Skeletal muscle cell (primary cell): ENCODE measurements at regions not wholly inside any gene's neighbourhood (a gene's known extent, or its start where the extent isn't known, plus 50 kb on each side); places are given as distances from the start of the nearest gene placed in this dataset.
"Not testable (repeated sequence)": the region's sequence is repeated elsewhere in the genome, so short reads cannot be mapped to it uniquely, and the experiment has no call there.

Source experiments
- DNase-seq: peaks from one replicate; pipeline ENCODE4 v3.0.0-alpha.2; 2010; ENCODE audit warnings: low read depth
- H3K4me3 ChIP-seq: 2 replicates; pipeline ENCODE4 v1.5.1; 2011; ENCODE audit warnings: low read depth, mild to moderate bottlenecking, control low read depth, low read length, moderate library complexity

DNA sequence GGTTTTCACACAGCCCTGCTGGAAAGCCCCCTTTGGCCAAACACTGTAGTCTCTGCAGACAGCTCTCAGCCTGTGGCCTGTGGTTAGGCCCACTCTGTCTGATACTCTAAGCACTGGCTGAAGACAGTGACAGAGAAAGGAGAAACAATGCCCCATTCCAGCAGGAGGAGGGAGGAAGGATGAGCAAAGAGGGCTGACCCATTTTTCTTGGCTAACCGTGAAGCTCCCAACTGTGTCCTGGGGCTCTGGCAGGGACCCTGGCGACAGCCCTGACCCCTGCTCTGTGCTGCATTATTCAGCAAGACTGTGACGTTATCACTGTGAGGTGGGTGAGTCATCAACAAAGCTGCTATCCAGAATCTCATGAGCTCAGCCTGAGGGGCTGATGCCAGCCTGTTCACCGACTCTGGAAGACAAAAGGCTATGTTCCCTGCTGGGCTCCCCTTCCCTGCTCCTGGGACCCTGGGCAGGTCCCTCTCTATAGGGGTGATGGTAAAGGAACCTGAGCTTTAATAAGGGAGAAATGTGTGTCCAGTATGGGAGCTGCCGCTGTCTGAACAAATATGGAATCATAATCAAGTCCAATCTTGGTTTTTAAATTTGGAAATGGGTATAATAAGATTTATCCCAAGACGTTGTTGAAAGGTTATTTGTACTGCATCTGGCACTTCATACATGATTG lies 107.0 kb downstream of the RHOU start:
- DNase-seq = no peak
- H3K4me3 ChIP-seq = no peak overlapping the region

DNA sequence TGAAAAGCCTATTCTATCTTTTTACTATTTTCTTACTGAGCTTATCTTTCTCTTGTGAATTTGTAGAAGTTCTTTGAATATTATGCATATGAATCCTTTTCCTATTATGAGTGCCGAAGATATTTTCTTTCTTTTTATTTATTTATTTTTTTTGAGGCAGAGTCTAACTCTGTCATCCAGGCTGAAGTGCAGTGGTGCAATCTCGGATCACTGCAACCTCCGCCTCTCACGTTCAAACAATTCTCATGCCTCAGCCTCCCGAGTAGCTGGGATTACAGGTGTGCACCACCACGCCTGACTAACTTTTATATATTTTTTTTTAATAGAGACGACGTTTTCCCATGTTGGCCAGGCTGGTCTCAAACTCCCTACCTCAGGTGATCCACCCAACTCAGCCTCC lies 109.8 kb downstream of the RHOU start:
- H3K4me3 ChIP-seq = no peak overlapping the region
- DNase-seq = no peak

DNA sequence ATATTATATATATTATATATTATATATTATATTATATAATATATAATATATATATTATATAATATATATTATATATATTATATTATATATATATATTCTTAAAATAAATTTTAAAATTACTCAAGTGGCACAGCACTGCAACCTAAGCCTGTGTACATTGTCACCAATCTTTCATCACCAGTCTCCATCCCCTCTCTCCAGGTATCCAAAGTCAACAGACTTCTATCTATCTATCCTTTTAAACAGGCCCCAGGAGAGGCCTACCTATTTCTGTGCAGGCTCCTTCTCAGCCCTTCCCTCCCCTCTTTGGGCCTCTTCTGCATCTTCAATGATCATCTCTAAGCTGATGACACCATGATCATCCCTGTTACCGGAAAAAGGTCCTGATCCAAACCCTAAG lies 111.7 kb downstream of the RHOU start:
- H3K4me3 ChIP-seq = no peak overlapping the region

DNA sequence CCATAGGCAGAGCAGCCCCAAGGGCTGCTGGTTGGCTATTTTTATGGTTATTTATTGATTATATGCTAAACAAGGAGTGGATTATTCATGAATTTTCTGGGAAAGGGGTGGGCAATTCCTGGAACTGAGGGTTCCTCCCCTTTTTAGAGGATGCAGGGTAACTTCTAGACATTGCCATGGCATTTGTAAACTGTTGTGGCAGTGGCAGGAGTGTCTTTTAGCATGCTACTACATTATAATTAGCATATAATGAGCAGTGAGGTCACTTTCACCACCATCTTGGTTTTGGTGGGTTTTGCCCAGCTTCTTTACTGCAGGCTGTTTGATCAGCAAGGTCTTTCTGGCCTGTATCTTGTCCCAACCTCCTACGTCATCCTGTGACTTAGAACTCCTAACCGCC lies 112.2 kb downstream of the RHOU start:
- not testable (repeated sequence) for DNase-seq, H3K4me3 ChIP-seq

More for the DNA sequence above, 111.7 kb downstream of the RHOU start:
- no peak for DNase-seq

DNA sequence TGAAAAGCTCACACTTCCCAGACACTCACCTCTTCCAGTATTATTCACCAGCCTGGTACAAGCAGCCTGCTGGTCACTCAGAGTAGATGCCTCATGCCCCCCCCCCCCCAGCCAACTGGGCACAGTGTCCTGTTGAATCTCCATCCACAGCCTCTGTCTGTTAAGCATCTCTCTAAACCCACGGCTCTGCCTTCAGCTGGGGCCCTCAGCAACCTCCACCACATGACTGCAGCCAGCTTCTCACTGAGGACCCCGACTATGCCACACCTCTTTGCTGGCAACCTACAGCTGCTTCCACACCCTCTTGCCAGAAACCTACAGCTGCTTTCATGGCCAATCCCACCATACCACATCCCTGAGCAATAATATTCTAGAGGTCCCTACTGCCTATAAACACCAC lies 113.1 kb downstream of the RHOU start:
- DNase-seq = no peak
- no peak overlapping the region for H3K4me3 ChIP-seq

DNA sequence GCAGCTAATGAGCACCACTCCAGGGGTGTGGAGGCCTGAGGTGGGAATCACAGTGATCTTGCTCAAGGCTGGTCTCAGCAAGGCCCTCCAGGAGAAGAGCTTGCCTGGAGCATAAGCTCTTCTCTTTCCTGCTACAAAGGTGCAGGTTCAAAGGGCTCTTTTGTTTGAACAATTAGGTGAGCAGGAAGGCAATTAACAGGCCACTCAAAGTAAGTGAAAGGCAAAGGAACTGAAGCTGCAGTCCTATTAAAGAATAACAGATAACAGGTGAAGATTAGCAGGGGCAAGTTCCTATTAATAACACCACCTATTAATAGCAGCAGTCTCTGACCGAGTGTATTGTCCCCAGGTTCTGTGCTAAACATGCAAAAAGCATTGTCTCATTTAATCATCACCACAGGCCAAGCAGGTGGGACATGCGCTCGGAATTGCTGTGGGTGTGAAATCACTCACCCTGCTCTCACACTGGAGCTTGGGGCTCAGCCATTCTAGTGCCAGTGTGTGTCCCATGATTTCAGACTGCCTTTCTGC lies 113.8 kb downstream of the RHOU start:
- DNase-seq = no peak
- H3K4me3 ChIP-seq = no peak overlapping the region

DNA sequence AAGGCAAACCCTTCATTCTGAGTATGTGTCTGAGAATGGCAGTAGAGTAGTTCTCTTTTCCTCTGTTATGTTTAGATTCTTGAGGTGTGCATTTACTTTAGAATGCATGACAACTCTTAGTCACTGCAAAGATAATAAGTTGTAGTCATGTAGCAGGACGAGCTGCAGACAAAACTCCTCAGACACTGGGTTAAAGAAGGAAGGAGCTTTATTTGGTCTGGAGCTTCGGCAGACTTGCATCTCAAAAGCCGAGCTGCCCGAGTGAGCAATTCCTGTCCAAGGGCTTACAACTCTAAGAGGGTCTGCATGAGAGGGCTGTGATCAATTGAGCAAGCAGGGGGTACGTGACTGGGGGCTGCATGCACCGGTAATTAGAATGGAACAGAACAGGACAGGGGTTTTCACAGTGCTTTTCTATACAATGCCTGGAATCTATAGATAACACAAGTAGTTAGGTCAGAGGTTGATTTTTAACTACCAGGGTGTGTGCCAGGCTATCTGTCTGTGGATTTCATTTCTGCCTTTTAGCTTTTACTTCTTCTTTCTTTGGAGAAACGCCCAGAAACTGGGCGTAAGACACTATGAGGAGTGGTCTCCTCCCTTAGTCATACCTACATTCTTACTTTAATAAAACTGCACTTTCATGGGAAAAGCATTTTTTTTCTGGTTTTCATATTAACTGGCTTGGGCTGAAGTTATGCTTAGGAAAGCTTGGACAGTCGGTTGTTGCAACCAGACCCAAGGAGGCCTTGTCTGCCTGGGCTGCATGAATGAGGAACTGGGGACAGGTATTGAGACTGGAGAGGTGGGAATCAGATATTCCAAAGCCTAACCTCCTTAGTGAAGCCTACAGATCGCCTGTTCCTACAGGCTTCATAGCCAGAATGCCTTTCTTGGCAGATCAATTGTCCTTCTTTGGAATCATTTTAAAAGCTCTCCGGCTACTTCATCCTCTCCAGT lies 115.1 kb downstream of the RHOU start:
- no peak for DNase-seq
- H3K4me3 ChIP-seq = no peak overlapping the region

DNA sequence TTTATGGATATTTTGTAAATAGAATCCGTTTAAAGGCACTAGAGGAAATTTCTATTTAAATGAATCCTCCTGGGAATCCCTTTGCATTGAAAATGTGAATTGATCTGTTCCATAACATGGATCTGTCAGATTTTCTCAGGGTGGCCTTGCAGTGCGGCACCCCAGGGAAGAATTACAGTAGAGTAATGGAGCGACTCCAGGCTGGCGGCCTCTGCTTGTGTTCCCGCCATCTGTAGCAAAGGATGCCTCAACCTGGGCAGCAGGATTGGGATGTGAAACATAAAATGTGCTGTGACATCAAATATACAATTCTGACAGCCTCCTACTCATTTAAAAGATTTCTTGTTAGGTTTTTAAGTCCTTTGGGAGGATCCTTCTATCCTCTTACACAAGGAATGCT lies 115.9 kb downstream of the RHOU start:
- H3K4me3 ChIP-seq = no peak overlapping the region
- DNase-seq = no peak

DNA sequence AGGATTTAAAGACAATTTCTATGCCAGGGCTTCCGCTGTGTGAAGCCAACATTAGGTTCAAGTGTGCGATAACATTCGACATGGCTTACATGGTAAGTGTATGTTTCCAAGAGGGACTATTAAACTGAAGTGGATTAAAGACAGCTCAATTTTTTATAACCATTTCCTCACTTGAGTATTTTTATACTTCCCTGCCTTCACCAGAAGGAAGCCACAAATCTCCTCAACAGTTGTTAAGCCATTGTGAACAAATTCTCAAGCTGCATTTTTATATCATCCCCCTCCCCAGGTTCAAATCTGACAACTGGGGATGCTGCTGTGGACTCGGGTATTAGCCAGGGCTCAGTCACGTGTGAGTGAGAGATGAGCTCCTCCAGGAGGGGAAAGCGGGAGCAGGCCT lies 116.3 kb downstream of the RHOU start:
- DNase-seq = no peak
- no peak overlapping the region for H3K4me3 ChIP-seq

DNA sequence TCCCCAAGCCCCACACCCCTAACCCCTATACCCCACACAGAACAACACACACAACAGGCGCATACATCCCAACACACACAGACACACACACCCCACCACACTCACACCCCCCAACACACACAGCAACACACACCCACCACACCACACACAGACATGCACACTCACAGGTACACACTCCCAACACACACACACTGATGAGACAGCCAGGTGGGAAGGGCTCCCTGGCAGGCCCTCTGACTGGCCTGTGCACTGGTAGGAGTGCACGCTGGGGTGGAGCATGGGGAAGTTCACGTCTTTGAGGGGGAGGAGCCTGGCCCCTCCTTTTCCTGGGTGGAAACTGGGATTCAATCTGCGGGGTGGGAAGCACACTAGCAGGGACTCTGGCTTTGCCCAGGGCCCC lies 116.7 kb downstream of the RHOU start:
- DNase-seq = no peak
- H3K4me3 ChIP-seq = no peak overlapping the region

DNA sequence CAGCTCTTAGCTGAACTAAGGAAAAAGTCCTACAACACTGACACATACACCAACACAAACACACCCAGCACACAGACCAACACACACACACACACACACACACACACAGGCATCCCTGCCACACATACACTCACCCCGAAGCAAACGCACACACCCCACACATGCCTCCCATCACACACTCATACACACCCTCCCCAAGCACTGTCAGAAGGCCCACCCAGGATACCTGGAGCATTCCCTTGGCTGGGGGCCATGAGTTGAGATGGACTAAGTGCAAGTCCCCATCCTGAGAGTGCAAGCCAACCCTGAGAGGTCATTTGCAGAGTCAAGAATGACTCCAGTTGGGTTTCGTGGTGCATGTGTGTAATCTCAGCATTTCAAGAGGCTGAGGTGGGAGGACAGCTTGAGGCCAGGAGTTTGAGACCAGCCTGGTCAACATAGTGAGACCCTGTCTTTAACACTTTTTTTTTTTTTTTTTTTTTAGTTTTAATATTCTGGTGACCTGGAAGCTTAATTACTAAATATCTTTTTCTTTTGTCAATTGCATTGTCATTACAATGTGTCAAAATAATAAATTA lies 117.3 kb downstream of the RHOU start:
- no peak for DNase-seq

DNA sequence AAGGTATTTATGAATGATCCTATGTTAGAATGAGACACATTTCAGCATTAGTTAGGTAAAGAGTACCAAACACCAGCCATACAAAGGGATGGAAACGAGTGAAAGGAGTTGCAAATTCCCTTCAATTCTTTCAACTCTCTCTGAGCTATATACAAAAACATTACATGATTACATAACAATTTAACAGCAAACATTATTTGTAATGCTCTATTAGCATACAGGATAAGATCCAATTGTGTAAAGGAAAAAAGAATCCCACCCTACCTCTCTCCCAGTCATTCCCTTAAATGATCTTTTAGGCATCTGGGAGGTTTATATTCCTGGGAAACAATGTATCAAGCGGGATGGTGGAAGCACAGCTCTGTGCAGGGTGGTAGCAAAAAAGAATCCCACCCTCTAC lies 117.9 kb downstream of the RHOU start:
- DNase-seq = no peak
- H3K4me3 ChIP-seq = no peak overlapping the region

More for the DNA sequence above, 117.3 kb downstream of the RHOU start:
- no peak overlapping the region for H3K4me3 ChIP-seq

DNA sequence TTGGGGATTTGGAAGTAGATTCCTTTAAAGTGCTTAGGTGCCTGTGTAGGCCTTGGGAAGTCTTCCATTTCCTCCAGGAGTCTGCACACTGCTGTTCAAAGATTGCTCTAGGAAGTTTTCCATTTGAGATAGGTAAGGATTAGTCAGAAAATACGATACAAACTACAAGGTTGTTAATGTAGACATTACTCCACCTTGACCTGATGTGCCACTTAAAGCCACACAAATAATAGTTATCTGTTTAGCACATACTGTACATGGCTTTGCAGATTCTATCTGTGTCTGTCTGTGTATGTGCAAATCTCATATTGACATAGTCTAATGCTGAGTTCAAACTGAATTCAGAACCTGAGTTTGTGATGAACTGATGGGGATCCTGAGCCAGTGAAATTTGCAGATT lies 118.4 kb downstream of the RHOU start:
- no peak overlapping the region for H3K4me3 ChIP-seq
- DNase-seq = no peak

DNA sequence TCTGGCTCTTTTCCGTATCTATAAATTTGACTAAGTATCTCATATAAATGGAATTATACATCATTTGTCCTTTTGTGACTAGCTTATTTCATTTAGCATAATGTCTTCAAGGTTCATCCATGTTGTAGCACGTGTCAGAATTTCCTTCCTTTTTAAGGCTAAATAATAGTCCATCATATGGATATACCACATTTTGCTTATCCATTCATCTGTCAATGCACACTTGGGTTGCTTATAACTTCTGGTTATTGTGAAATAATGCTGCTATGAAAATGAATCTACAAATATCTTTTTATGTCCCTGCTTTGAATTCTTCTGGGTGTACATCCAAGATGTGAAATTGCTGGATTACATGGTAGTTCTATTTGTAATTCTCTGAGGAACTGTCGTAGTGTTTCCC lies 119.6 kb downstream of the RHOU start:
- no peak for DNase-seq
- H3K4me3 ChIP-seq = no peak overlapping the region

DNA sequence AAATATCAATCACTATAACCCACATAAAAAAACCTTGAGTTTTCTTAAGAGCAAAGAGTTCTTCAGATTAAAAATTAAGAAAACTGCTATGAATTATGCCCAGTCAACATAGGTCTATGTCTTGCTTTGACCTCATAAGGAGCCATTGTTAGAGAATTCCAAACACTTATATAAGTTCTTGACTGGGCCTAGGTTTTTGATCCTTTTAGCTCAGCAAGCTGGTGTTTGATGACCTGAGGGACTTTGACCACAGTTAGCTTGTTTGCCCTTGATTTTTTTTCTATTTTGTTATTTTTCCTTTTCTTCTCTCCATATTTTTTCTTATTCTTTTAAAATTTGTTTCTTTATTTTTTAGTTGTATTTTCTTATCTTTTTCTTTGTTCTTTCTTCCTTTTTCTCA lies 122.3 kb downstream of the RHOU start:
- H3K4me3 ChIP-seq = no peak overlapping the region
- no peak for DNase-seq

DNA sequence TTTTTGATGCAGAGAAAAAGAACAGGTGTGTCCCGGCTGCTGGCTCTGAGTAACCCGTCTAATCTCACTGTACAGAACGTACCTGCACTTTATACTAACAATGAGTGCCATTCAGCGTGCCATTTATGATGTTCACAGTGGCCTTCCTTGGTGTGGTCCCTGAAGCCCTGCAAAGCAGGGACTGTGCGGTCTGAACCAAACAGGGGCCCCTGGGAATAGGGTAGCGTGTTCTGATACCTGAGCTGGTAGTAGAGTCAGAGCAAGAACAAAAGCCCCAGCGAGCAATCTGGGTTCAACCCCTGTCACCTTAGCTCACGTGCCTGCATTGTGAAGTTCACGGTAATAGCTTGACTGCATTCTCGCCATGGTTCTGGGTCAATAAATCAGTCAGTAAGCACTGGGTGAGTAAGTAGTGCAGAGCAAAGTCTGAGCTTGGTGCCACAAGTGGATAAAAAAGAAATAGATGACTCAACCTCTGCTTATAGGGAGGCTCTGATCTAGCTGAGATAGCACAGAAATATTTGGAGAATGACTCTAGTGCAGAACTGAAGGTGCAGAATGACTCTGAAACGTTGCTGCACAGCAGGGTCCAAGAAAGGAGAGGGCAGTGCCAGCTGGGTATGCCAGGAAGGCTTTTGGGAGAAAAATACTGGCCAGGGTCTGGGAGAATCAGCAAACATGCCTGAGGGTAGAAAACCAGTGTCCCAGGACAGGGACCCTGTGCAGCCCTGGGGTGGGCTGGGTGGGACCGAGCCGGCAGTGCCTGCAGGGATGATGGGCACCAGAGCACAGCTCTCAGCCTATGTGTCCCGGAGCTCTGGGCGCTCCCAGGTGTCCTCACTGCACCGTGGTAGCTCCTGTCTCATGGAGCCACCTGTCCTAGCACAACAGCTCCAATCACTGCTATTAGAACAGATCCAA lies 125.9 kb downstream of the RHOU start:
- H3K4me3 ChIP-seq = no peak overlapping the region
- peak; percentile 45 for DNase-seq

DNA sequence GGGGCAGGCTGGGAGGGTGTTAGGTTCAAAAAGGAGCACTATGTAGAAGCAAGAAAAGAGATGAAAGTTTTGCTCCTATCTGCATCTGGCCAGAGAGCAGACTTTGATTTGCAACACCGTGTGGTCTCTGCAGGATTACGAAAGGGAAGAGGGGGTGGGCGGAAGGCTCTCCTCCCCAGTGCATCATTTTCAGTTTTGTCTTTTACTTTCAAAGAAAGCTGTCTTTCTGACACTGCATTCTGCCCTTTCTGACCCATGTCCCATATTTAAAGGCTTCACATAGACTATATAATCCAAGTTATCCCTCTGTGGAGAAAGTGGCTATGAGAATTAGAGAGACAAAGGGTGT lies 126.5 kb downstream of the RHOU start:
- no peak for DNase-seq
- no peak overlapping the region for H3K4me3 ChIP-seq

DNA sequence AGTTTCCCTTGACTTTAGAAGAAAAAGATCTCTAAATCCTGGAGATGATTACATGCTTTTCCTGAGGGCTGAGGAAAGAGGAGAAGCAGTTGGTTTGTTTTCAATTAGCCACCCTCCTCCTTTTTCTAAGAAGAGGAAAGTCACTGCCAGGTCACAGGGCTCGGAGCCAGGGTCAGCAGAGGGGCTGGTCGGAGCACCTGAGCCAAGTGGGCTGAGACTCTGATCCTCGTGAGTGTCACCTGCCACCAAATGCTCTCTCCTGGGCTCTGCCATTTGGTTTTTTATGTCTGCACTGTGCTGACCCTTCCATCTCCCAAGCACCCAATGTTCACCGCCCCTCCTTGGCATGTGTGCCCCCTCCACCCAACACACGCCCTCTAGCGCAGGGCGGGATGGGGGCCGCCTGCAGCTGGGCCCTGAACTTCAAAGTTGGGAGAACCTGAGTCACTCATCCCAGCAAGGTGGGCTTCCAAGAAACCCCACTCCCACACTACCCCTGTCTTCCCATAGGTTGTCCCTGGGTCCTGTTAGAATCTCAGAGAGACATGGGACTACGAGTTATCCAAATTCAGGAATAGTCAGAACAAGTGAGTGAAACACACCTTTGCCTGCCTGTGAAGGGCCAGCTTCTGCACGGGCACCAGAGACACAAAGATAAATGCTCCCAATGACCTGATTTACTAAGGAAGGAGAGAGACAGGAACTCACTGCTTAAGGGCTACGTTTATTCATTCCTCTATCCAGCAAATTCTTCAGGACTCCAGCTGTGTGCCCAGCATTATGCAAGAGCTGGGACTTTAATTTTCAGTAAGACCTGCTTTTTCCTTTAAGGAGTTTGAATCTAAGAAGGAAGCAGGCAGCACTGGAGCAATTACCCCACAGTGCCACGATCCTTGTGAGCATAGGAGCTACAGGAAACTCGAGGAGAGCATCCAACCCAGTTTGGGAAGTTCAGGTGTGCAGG lies 127.5 kb downstream of the RHOU start:
- no peak for DNase-seq
- no peak overlapping the region for H3K4me3 ChIP-seq
